NCI-H748 treated with DMSO at 0.1 percent for 48 hours (cell line): ENCODE measurements at regions not wholly inside any gene's neighbourhood (a gene's known extent, or its start where the extent isn't known, plus 50 kb on each side); places are given as distances from the start of the nearest gene placed in this dataset.
A peak's percentile ranks its signal among the peaks of the same experiment; 100 is the strongest.
"Not testable (repeated sequence)": the region's sequence is repeated elsewhere in the genome, so short reads cannot be mapped to it uniquely, and the experiment has no call there.

Experiments
- DNase-seq: peaks from one replicate; lab custom pipeline; 2025; lab: John Stamatoyannopoulos, UW

DNA sequence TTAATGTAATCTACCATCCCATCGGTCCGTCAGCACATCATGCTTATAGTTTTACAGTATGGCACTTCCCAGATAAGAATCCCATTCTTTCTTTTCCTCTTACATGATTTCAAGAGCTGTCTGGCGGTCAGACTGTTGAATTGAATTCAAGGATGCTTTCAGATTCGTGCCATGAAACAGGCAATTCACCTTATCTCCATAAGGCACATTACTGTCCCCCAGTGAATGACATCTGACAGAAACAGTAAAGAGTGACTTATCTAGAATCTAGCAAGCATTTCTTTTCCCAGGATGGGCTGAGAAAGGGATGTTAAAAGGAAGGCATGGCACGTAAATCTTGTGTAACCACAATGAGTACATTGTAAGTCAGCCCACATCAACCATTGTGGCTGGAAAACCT, 61.1 kb upstream of the SEM1 start:
- DNase-seq: no peak

- DNase-seq: no peak
These were observed 62.6 kb upstream of the SEM1 start for GRCh38 chr7:96772139-96772694.

DNA sequence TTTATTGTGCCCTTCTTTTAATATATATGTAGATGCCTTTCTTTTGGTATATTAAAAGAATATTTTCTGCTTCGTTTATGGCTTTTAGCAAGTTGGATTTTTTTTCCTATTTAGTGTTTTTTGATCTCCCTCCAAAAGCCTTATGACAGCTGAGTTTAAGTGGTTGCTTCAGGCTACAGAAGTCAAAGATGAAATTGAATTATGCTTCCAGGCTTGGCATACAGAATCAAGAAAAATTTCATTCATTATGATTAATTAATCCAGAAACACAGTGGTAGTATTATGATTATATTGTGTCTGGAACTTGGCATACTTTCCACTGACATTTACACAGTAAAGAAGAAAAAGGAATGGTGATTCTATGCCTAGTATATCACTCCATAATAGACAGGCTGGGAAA, 63.8 kb upstream of the SEM1 start:
- DNase-seq: no peak

GRCh38 chr7:96774358-96774757, 64.7 kb upstream of the SEM1 start:
- no peak for DNase-seq

- no peak for DNase-seq
These were observed 65.4 kb upstream of the SEM1 start for GRCh38 chr7:96775046-96775445.

DNA sequence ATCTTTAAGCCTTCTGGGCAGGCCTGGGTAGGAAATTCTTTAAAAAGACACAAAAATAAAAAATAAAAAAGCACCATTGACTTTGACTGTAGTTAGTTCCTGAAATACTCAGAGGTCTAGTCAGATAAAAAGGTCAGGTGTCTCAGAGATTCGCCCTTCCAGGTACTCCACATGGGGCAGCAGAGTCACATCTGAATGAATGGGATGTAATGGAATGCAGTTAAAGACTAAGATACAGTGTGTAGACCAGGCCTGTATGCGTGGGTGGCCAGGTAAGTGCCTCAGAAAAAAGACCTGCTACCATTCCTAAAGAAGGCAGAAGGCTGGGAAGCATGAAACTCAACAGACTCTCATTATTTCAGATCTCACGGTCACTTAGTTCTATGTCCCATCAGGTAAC, 68.6 kb upstream of the SEM1 start:
- DNase-seq: no peak

DNA sequence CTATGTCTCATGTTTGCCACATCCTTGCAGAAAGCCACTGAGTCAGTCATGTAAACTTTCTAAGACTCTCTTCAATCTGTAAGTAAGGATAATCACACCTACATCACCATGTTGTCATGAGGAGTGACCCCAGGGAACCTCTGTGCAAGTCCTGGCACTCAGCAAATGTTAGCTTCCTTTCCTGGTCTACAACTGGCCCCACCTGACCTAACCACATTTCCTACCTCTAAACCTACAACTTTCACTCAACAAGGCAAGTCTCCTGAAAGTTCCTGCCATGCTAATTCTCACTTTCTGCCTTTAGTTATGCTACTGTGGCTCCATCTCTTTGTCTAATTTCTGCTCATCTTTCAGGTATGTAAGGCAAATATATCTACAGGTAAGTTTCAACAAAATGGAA, 72.3 kb upstream of the SEM1 start:
- DNase-seq: no peak

DNA sequence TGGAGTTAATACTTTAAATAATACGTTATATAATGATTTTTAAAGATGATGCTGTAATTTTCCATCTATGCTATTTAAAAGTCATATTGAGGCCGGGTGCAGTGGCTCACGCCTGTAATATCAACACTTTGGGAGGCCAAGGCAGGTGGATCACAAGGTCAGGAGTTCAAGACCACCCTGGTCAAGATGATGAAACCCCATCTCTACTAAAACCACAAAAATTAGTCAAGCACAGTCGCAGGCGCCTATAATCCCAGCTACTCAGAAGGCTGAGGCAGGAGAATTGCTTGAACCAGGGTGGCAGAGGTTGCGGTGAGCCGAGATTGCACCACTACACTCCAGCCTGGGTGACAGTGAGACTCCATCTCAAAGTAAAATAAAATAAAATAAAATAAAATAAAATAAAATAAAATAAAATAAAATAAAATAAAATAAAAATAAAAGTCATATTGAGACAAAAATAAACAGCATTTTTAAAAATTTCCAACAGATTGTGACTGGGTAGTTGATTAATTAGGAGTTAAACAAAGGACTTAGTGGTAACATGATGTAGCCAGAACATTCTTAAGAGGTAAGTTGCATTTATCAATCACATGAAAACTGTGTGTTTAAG, 73.1 kb upstream of the SEM1 start:
- DNase-seq: not testable (repeated sequence)

GRCh38 chr7:96784597-96784996, 75.0 kb upstream of the SEM1 start:
- no peak for DNase-seq

- DNase-seq: peak; percentile 92
These were observed 76.8 kb upstream of the SEM1 start for GRCh38 chr7:96786261-96786997.

- no peak for DNase-seq
These were observed 77.4 kb upstream of the SEM1 start for GRCh38 chr7:96786998-96787395.

GRCh38 chr7:96789914-96790313, 80.3 kb upstream of the SEM1 start:
- DNase-seq: no peak

- no peak for DNase-seq
These were observed 82.5 kb upstream of the SEM1 start for GRCh38 chr7:96792115-96792514.

DNA sequence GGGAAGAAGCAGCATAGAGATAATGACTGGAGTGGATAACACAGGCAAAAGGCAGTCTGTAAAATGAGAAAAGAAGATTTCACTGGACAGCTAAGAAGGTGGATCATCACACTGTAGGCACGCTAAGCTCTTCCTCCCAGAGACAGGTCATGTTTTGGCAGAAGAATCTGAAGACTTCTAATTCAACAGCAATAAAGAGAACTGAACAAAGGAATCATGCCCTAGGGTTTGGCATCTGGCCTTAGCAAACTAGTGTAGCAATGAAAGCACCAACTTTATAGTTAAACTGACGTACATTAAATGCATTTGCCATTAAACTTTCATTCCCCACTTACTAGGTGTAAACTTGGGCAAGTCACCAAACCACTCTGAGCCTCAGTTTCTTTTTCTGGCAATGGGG, 84.4 kb upstream of the SEM1 start:
- no peak for DNase-seq

DNA sequence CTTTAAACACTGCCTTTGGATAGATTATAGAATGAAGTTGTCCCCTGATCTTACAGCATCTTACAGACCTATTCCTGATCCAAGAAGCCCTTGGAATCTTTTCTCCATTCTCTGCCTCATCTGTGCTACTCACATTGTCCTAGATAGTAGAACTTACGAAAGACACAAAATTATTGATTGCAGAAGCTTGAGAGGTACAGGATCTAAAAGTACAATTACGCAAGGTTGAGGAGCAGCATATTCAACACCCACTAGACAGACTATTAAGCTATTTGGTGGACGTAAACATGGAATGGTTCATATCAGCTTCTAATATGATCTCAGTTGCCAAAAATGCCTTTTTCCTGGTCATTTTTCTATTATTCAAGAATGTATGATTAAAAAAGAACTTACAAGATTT, 90.5 kb upstream of the SEM1 start:
- no peak for DNase-seq

- no peak for DNase-seq
These were observed 91.2 kb upstream of the SEM1 start for GRCh38 chr7:96800824-96801223.

GRCh38 chr7:96819111-96819700, 109.6 kb upstream of the SEM1 start:
- DNase-seq: no peak

DNA sequence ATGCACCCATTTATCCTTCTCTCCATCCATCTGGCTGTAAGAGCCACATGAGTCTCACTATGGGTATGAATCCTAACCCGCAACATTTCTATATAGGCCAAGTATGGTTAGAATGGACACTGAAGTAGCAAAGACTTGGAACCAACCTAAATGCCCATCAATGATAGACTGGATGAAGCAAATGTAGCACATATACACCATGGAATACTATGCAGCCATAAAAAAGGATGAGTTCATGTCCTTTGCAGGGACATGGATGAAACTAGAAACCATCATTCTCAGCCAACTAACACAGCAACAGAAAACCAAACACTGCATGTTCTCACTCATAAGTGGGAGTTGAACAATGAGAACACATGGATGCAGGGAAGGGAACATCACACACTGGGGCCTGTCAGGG, 111.5 kb upstream of the SEM1 start:
- not testable (repeated sequence) for DNase-seq

DNA sequence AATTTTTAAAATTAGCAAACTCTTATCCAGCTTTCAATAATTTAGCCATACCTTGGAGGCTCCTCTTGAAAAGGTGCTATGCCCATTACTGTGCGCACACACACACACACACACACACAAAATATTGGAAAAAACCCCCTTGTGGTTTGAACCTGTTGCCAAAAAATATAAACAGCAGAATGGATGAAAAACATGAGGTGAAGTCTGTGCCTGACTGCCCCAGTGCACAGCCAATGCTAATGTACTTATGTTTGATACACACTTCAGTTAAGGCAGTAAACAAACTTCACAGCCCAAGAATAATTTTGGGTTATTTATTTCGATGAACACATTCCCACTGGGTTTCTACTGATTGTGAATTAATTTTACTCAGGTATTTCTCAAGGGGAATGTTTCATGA, 113.2 kb upstream of the SEM1 start:
- DNase-seq: no peak

DNA sequence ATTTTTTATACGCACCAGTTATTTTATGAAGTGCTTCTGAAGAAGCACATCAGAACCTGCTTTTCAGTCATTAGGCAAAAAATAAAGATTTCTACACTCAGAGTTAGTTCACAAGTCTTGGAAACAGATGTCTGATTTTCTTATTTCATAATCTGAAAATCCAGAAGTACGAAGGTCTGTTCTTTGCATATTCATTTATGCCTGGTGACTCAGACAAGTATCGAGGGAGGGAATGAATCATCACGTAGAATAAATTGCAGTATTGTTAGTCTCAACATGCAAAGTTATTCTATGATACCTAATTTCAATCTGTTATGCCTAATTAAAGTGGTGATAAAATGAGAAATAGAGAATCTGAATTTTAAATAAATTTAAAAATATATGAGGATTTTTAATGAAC, 113.6 kb upstream of the SEM1 start:
- no peak for DNase-seq

DNA sequence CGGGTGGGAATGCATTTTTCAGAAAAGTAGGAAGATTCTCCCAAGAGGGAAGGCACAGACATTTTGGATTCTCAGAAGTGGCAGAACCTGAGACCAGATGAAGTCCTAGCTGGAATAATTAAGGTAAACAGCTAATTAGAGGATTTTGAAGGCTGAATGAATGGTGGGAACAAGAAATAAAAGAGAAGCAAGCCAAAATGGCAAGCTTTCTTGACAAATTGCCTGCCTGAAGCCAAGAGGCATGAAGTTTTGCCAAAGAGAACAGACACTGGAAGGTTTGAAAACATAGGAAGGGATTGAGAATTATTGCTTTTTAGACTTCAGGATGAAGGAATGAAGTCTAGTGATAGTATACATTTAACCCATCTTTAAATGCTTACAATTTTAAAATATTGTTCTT, 115.0 kb upstream of the SEM1 start:
- no peak for DNase-seq

- DNase-seq: no peak
These were observed 115.6 kb upstream of the SEM1 start for GRCh38 chr7:96825285-96825684.

GRCh38 chr7:96826089-96826488, 116.4 kb upstream of the SEM1 start:
- DNase-seq: no peak
